Middle frontal gyrus (tissue), 1 donor: ENCODE measurements at regions not wholly inside any gene's neighbourhood (a gene's known extent, or its start where the extent isn't known, plus 50 kb on each side); places are given as distances from the start of the nearest gene placed in this dataset.
"Not testable (repeated sequence)": the region's sequence is repeated elsewhere in the genome, so short reads cannot be mapped to it uniquely, and the experiment has no call there.

Experiments used
- DNase-seq: peaks from one replicate; pipeline ENCODE4 v3.0.0-alpha.2; 2015; ENCODE audit warnings: low spot score; ENCODE audit errors: extremely low spot score

GRCh38 chr17:64785011-64785421 lies 122.9 kb upstream of the SMURF2 start:
- no peak for DNase-seq

GRCh38 chr17:64784353-64785010 lies 122.4 kb upstream of the SMURF2 start:
- no peak for DNase-seq

GRCh38 chr17:64783556-64784352 lies 121.6 kb upstream of the SMURF2 start:
- DNase-seq, result no peak

- DNase-seq, result no peak
Measured at GRCh38 chr17:64783031-64783461, 120.9 kb upstream of the SMURF2 start.

- DNase-seq, result no peak
Measured at GRCh38 chr17:64781810-64782555, 119.9 kb upstream of the SMURF2 start.

- DNase-seq, result no peak
Measured at GRCh38 chr17:64781014-64781756, 119.1 kb upstream of the SMURF2 start.

- no peak for DNase-seq
Measured at GRCh38 chr17:64780096-64781013, 118.2 kb upstream of the SMURF2 start.

GRCh38 chr17:64779376-64780095 lies 117.4 kb upstream of the SMURF2 start:
- DNase-seq, result no peak

GRCh38 chr17:64779098-64779375 lies 116.9 kb upstream of the SMURF2 start:
- DNase-seq, result not testable (repeated sequence)

- DNase-seq, result no peak
Measured at GRCh38 chr17:64778240-64779097, 116.4 kb upstream of the SMURF2 start.

GRCh38 chr17:64777415-64778239 lies 115.5 kb upstream of the SMURF2 start:
- DNase-seq, result peak; percentile 33

GRCh38 chr17:64776720-64777414 lies 114.8 kb upstream of the SMURF2 start:
- peak; percentile 80 for DNase-seq

- DNase-seq, result no peak
Measured at GRCh38 chr17:64775701-64776570, 113.8 kb upstream of the SMURF2 start.

GRCh38 chr17:64774888-64775540 lies 112.9 kb upstream of the SMURF2 start:
- no peak for DNase-seq

- DNase-seq, result no peak
Measured at GRCh38 chr17:64773836-64774761, 112.0 kb upstream of the SMURF2 start.
